Activated T-cell treated with anti-CD3 and anti-CD28 coated beads for 48 hours (primary cell): ENCODE measurements at regions not wholly inside any gene's neighbourhood (a gene's known extent, or its start where the extent isn't known, plus 50 kb on each side); places are given as distances from the start of the nearest gene placed in this dataset.
"Not testable (repeated sequence)": the region's sequence is repeated elsewhere in the genome, so short reads cannot be mapped to it uniquely, and the experiment has no call there.

ENCODE experiments used
- DNase-seq: peaks from one replicate; pipeline ENCODE4 v3.0.0-alpha.2; 2020; ENCODE audit warnings: low read depth

DNA sequence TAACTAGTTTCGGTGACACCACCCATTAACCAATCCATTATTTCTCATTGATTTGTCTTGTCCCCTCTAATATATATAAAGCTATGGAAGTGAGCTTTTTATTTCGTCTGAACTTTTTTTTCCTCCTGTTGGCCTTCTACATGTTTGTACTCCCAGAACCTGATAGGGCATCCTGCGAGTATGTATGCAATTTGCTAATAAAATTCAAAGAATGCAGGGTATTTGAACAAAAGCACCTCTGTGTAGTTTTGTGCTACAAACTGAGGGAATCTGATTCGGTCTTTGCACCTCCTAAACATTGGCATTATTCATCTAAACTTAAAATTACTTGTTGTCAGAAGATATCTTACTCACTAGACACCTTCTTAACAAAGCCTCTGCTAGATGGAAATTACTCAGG is 242.9 kb upstream of the TMEFF2 start:
- no peak for DNase-seq

DNA sequence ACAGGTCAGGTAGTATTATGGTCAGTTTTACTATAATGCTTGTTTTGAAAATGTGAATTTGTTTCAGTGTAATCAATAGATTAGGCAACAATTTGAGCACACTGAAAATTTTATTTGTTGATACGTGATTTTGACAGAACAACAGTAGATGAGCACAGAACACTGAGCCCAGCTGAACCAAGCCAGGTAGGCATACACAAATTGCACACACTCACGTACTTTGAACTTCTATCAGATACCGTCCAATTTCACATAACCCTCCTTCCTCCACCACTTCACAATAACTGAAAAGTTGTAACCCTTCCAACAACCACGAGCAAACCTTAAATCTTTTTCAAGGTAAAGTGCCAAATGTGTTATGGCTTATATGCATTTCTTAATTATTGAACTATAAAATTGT is 229.5 kb upstream of the TMEFF2 start:
- no peak for DNase-seq

DNA sequence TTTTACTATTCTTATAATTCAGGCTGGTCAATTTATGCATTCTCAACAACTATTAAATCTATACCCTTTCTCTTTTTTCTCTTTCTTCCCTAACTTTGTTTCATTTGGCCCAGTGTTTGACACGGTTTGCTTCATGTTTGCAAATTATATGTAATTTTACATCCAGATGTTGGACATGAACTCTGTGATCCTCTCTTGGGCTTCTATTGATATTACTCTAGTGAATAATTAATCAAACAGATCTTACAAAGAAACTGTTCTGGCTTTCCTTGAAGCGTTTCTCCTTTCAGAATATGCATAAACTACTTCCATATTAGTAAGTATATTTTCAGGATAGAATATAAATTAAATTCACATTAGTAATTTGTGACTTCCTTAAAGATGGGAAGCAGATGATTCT is 225.1 kb upstream of the TMEFF2 start:
- DNase-seq = no peak

DNA sequence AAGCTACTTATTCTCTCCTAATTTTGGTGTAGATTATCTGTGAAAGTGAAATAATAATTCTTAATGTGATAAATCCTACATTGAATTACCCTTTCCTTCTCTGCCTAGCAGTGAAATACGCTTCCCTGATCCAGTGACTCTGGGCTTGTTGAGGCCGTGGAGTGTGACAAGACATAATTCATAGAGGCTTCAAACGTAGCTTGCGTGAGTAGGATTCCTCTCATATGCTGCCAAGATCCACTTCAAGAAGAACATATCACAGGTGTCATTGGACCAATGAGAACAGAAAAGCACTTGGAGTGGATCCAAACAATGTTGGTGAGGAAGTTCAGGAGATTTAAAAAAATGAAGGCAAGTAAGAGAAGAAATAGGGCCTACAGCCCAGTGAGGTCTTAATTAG is 221.3 kb upstream of the TMEFF2 start:
- no peak for DNase-seq

DNA sequence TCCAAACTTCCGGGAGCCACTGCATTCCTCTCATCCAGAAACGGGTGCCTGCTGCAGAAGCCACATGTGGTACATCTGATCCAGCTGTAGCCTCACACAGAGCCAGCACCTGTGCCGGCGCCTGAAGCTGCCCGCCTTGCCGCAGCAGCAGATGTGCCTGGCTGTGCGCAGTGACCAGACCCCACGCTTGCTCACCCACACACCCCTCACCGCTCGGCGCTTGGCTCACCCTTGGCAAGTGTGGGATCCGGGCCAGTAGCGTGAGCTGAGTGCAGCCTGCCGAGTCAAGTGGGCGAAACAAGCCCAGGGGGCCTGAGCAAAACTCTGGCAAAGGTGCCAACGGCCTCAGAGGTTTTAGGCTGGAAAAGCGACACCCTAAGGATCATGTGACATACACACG is 220.1 kb upstream of the TMEFF2 start:
- no peak for DNase-seq

GRCh38 chr2:192413812-192414681 is 219.3 kb upstream of the TMEFF2 start:
- no peak for DNase-seq

DNA sequence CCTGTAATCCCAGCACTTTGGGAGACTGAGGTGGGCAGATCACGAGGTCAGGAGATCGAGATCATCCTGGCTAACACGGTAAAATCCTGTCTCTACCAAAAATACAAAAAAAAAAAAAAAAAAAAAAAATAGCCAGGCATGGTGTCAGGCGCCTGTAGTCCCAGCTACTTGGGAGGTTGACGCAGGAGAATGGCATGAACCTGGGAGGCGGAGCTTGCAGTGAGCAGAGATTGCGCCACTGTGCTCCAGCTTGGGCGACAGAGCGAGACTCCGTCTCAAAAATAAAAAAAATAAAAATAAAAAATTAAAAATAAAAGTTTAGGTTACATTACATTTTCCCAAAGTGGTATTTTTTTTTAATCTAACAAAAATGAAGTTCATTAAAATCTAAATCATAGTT is 218.1 kb upstream of the TMEFF2 start:
- DNase-seq = not testable (repeated sequence)

GRCh38 chr2:192412394-192412793 is 217.7 kb upstream of the TMEFF2 start:
- no peak for DNase-seq

DNA sequence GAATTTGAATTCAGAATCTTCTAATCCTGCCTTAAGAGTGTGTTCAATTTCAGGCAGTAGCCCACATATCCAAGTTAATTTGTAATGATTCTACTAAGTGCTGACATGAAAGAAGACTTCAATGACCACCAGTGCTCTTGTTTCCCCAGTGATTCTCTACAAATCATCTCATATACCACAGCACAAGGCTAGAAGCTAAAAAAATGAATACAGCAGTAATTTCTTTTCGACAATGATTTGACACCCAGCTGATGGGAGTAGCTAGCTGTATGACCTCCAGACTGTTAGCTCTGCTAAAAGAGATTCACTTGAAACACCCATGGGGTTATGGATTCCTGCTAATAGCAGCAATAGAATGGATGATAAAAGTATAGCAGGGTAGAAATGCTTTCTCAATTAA is 217.0 kb upstream of the TMEFF2 start:
- DNase-seq = no peak

- no peak for DNase-seq
Measured at GRCh38 chr2:192410319-192410718, 215.6 kb upstream of the TMEFF2 start.

DNA sequence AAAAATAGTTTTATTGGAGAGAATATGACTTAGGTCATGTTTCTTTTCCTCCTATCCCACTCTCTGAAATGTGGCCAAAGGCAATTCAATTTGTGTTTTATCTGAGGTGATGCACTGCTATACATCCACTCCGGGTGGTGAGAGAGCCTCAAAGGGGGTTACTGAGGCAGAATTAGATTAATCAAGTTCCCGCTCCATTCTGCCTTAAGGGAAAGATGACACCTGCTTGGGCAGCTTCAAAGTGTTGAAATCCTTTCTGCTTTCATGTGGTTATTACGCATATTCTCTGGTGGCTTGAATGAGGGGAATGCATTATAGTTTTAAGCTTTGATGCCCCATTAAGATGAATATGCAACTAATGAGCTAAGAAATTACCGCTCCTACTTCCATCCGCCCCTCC is 213.0 kb upstream of the TMEFF2 start:
- DNase-seq = no peak

GRCh38 chr2:192398236-192398635 is 203.5 kb upstream of the TMEFF2 start:
- DNase-seq = no peak

DNA sequence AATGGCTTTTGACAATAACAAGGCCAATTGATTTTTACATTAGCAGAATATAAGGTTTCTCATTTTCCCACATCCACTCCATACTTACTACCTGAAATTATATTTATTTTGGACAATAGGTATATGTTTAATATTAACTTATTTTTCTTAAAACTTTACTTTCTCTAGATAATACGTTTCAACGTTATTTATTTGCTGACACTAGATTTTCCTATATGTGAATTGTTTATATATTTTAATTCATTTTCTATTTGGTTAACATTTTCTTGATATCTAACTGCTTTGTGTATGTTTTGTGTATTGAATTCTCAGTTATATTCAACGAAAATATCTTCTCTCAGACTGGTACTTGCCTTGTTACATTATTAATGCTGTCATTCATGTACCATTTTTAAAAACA is 199.9 kb upstream of the TMEFF2 start:
- DNase-seq = no peak

DNA sequence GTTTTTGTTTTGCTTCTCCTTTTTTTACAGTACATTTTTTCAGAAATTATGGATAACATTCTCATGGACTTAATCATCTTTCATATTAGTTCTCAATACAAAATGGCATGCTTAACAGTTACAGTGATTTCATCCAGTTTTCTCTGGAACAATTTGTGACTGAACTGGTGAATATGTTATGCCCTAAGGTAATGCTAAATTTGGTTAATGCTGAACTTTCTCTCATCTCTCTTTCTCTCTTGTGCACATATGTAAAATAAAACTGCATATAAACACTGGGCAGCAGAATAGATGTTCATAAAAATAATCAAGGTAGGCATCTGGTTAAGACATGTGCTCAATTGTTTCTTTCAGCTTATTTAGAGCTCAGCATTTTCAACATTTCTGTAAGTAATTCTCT is 196.3 kb upstream of the TMEFF2 start:
- DNase-seq = no peak

DNA sequence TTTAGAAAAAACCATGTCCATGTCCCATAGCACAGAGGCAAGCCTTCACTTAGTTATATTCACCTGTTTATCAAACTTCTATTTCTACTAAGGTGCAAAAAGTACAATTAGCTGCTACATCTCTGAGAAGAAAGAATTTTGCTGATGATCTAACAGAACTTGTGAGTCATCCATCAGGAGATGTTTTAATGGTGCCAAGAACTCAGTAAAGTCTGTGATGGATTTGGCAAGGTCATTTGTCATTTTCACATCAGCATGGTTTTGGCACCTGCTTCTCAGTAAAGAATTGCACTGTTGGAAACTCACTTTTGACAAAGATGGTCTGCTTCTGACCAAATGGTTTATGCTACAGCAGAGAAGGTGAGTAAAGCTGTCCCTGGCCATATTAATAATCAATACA is 195.7 kb upstream of the TMEFF2 start:
- no peak for DNase-seq

DNA sequence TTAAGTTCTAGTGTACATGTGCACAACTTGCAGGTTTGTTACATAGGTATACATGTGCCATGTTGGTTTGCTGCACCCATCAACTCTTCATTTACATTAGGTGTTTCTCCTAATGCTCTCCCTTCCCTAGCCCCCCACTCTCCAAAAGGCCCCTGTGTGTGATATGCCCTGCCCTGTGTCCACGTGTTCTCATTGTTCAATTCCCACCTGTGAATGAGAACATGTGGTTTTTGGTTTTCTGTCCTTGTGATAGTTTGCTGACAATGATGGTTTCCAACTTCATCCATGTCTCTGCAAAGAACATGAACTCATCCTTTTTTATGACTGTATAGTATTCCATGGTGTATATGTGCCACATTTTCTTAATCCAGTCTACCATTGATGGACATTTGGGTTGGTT is 189.5 kb upstream of the TMEFF2 start:
- DNase-seq = not testable (repeated sequence)

DNA sequence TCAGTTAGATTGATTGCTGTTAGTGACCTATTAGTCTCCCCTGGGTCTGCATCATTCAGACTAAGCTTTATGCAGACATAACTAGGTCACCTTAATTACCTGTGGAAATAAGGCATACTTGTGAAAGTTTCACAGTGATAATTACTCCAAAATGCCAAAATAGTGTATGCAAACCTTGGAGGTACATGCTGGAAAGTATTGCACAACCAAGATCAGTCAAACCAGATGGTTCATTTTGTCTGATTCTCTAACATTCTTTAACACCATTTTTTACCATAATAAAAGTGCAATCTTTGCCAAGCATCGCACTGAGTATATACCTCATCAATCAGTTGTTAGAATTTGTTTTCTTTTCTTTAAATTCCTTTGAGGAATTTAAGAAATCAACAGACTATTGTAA is 186.3 kb upstream of the TMEFF2 start:
- DNase-seq = no peak

DNA sequence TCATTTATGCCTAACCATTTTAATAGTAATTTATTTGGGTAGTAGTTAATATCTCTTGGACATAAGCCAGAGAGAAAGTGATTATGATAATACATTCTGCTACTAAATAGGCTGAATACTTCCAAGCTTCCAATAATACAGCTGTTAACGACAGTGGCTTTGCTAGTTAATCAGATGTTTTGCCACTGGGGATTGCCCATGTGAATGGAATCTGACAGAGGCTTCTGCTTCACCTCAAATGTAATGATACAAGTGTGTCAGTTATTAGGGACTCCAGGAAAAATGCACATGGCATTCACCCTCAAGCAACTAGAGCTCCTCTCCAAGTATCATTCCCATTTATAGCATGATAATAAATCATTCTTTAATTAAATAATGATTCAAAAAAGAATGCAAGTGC is 185.0 kb upstream of the TMEFF2 start:
- no peak for DNase-seq

DNA sequence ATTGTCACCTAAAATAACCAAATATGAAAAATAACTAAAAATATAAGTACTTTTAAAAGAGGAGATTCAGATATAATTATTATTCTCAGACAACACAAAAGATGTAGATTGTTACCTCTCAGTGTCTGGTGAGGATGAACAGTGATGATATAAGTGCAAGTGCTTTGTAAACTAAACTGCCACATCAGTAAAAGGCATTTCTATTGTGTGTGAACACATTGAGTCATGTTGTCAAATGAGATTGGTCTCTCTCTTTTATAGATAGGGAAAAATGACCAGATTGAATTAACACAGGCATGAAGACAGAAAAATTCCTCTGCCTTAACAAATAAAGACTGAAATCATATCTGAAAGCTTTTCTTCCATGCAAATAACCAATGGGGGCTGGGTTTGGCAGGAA is 182.4 kb upstream of the TMEFF2 start:
- DNase-seq = no peak

GRCh38 chr2:192373754-192374153 is 179.0 kb upstream of the TMEFF2 start:
- no peak for DNase-seq

GRCh38 chr2:192373221-192373620 is 178.5 kb upstream of the TMEFF2 start:
- no peak for DNase-seq

DNA sequence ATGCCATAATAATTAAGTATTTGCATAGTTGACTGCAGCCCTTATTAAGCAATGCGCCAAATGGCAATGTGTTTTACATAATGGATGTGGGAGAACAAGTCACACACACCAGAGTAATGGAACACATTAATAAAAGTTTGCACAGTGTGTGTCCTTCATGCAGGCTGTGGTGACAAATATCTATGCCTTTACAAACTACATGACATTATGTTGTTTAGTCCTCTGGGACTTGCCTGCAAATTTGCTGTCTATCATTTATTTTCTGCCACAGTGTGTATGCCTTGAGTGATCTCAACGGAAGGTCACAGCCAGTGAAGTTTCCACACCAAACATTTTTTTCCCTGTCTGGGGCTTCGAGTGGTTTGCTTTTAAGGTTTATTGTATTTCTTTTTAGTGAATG is 175.2 kb upstream of the TMEFF2 start:
- DNase-seq = no peak

- DNase-seq = no peak
Measured at GRCh38 chr2:192357217-192357616, 162.5 kb upstream of the TMEFF2 start.

GRCh38 chr2:192354512-192355244 is 159.9 kb upstream of the TMEFF2 start:
- DNase-seq = no peak
